Chondrocyte (in vitro differentiated cells): ENCODE measurements at regions not wholly inside any gene's neighbourhood (a gene's known extent, or its start where the extent isn't known, plus 50 kb on each side); places are given as distances from the start of the nearest gene placed in this dataset.

Experiments
- DNase-seq: peaks from one replicate; pipeline ENCODE4 v3.0.0; 2021; ENCODE audit warnings: mixed read lengths, low spot score
- H3K27ac Mint-ChIP-seq: one replicate; pipeline ENCODE4 v1.8.0; 2021; ENCODE audit warnings: mild to moderate bottlenecking, moderate library complexity, mixed read lengths; ENCODE audit not compliant: unreplicated experiment
- H3K27me3 Mint-ChIP-seq: 2 replicates; pipeline ENCODE4 v1.8.0; 2021; ENCODE audit warnings: low read depth, mixed read lengths
- H3K36me3 Mint-ChIP-seq: 2 replicates; pipeline ENCODE4 v1.8.0; 2021; ENCODE audit warnings: low read depth, mixed read lengths
- H3K4me1 Mint-ChIP-seq: 2 replicates; pipeline ENCODE4 v1.8.0; 2021; ENCODE audit warnings: low read depth, mild to moderate bottlenecking, mixed read lengths
- H3K4me3 Mint-ChIP-seq: one replicate; pipeline ENCODE4 v1.8.0; 2021; ENCODE audit warnings: mild to moderate bottlenecking, moderate library complexity, mixed read lengths; ENCODE audit not compliant: unreplicated experiment
- H3K9me3 Mint-ChIP-seq: 2 replicates; pipeline ENCODE4 v1.8.0; 2021; ENCODE audit warnings: low read depth, mixed read lengths
- CTCF ChIP-seq: fragments of 200-600 bp; sonication (generic); IDR thresholded peaks from 2 replicates; pipeline ENCODE4 v1.5.0; 2021; ENCODE audit warnings: antibody characterized with exemption, mild to moderate bottlenecking, moderate library complexity

- Mint-ChIP-seq H3K27ac (no peak overlapping the region), H3K9me3 (peaks cover 12% of the 10 kb centered on the region), H3K27me3 (no peaks in the 10 kb centered on the region), H3K4me1 (peaks cover 16% of the 10 kb centered on the region), H3K4me3 (no peak overlapping the region), H3K36me3 (peaks cover 6% of the 10 kb centered on the region)
- TF ChIP-seq CTCF, result no peak
- no peak for DNase-seq
These were observed 389.3 kb downstream of the LMO7 start for GRCh38 chr13:76025392-76025791.

GRCh38 chr13:76024151-76024550 lies 388.0 kb downstream of the LMO7 start:
- Mint-ChIP-seq H3K4me3 (no peak overlapping the region), H3K9me3 (peaks cover 12% of the 10 kb centered on the region), H3K27ac (peak overlapping the region; percentile 0), H3K4me1 (peaks cover 16% of the 10 kb centered on the region), H3K36me3 (peaks cover 6% of the 10 kb centered on the region), H3K27me3 (no peaks in the 10 kb centered on the region)
- DNase-seq, result no peak
- no peak for TF ChIP-seq CTCF

GRCh38 chr13:76023652-76024051 lies 387.5 kb downstream of the LMO7 start:
- Mint-ChIP-seq H3K27me3 (no peaks in the 10 kb centered on the region), H3K4me1 (peaks cover 16% of the 10 kb centered on the region), H3K36me3 (peaks cover 6% of the 10 kb centered on the region), H3K4me3 (no peak overlapping the region), H3K9me3 (peaks cover 12% of the 10 kb centered on the region), H3K27ac (peak overlapping the region; percentile 0)
- no peak for DNase-seq
- TF ChIP-seq CTCF, result no peak

GRCh38 chr13:76020421-76020955 lies 384.4 kb downstream of the LMO7 start:
- Mint-ChIP-seq H3K4me1 (peaks cover 19% of the 10 kb centered on the region), H3K4me3 (no peak overlapping the region), H3K36me3 (peaks cover 4% of the 10 kb centered on the region), H3K9me3 (peaks cover 13% of the 10 kb centered on the region), H3K27me3 (no peaks in the 10 kb centered on the region), H3K27ac (no peak overlapping the region)
- no peak for DNase-seq
- no peak for TF ChIP-seq CTCF

- DNase-seq, result peak; percentile 69
- Mint-ChIP-seq H3K27me3 (no peaks in the 10 kb centered on the region), H3K4me1 (peaks cover 29% of the 10 kb centered on the region), H3K9me3 (peaks cover 14% of the 10 kb centered on the region), H3K36me3 (peaks cover 3% of the 10 kb centered on the region), H3K27ac (no peak overlapping the region), H3K4me3 (no peak overlapping the region)
- peak; percentile 52 for TF ChIP-seq CTCF
These were observed 383.4 kb downstream of the LMO7 start for GRCh38 chr13:76019421-76020044.
